ENCODE measurements at regions not wholly inside any gene's neighbourhood (a gene's known extent, or its start where the extent isn't known, plus 50 kb on each side); places are given as distances from the start of the nearest gene placed in this dataset.

DNA sequence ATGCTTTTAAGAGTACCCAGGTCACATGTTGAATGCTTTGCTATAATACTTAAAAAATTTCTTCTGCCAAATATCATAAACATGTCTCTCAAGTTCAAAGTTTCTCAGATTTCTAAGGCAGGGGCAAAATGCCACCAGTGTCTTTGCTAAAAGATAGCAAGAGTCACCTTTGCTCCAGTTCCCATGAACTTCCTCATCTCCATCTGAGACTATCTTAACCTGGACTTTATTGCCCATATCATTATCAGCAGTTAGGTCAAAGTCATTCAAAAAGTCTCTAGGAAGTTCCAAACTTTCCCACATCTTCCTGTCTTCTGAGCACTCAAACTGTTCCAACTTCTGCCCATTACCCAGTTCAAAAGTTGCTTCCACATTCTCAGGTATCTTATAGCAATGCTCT is 307.6 kb upstream of the TNC start:
- DNase-seq: no peak
- no peak overlapping the region for H3K4me2 ChIP-seq (ENCODE audit: low read depth, low read length)
- no peak overlapping the region for H3K27ac ChIP-seq (ENCODE audit: low read length)
- H3K9ac ChIP-seq (ENCODE audit: low read length): no peak overlapping the region
- peaks cover 5% of the 10 kb centered on the region; the same call in 1 of the 2 replicates for H3K4me1 ChIP-seq (ENCODE audit: low read length)
- no peaks in the 10 kb centered on the region for H3K79me2 ChIP-seq (ENCODE audit: low read length)
- H4K20me1 ChIP-seq (ENCODE audit: insufficient read depth, low read length): no peaks in the 10 kb centered on the region
- no peaks in the 10 kb centered on the region for H3K9me3 ChIP-seq (replicated peaks; ENCODE audit: insufficient read depth, low read length)
- TF ChIP-seq, protein P1, sequence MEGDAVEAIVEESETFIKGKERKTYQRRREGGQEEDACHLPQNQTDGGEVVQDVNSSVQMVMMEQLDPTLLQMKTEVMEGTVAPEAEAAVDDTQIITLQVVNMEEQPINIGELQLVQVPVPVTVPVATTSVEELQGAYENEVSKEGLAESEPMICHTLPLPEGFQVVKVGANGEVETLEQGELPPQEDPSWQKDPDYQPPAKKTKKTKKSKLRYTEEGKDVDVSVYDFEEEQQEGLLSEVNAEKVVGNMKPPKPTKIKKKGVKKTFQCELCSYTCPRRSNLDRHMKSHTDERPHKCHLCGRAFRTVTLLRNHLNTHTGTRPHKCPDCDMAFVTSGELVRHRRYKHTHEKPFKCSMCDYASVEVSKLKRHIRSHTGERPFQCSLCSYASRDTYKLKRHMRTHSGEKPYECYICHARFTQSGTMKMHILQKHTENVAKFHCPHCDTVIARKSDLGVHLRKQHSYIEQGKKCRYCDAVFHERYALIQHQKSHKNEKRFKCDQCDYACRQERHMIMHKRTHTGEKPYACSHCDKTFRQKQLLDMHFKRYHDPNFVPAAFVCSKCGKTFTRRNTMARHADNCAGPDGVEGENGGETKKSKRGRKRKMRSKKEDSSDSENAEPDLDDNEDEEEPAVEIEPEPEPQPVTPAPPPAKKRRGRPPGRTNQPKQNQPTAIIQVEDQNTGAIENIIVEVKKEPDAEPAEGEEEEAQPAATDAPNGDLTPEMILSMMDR (IDR thresholded peaks at IDR 0.05; ENCODE audit: low read length): no peak
- no peak for TF ChIP-seq EZH2 (optimal IDR thresholded peaks at IDR 0.05; ENCODE audit: low read depth, low read length)
- no peak for TF ChIP-seq EZH2phosphoT487 (IDR thresholded peaks at IDR 0.05; ENCODE audit: low read length)
- no peaks in the 10 kb centered on the region for H3F3A ChIP-seq (ENCODE audit: insufficient read depth, low read length)
- H3K4me3 ChIP-seq (ENCODE audit: low read length): no peak overlapping the region
- H2AFZ ChIP-seq (ENCODE audit: low read length): no peak overlapping the region
- H3K36me3 ChIP-seq (replicated peaks; ENCODE audit: insufficient read depth, low read length): no peaks in the 10 kb centered on the region
- no peaks in the 10 kb centered on the region for H3K9me2 ChIP-seq (replicated peaks; ENCODE audit: insufficient read depth, low read length)
- no peaks in the 10 kb centered on the region for H3K27me3 ChIP-seq (replicated peaks; ENCODE audit: insufficient read depth, low read length)

GRCh38 chr9:115437418-115437817 is 319.5 kb upstream of the TNC start:
- no peaks in the 10 kb centered on the region for H3F3A ChIP-seq (ENCODE audit: insufficient read depth, low read length)
- no peak overlapping the region for H3K27ac ChIP-seq (ENCODE audit: low read length)
- no peak overlapping the region for H2AFZ ChIP-seq (ENCODE audit: low read length)
- H3K4me1 ChIP-seq (ENCODE audit: low read length): no peaks in the 10 kb centered on the region
- no peak overlapping the region for H3K9ac ChIP-seq (ENCODE audit: low read length)
- no peaks in the 10 kb centered on the region for H4K20me1 ChIP-seq (ENCODE audit: insufficient read depth, low read length)
- H3K4me2 ChIP-seq (ENCODE audit: low read depth, low read length): no peak overlapping the region
- H3K36me3 ChIP-seq (replicated peaks; ENCODE audit: insufficient read depth, low read length): no peaks in the 10 kb centered on the region
- no peaks in the 10 kb centered on the region for H3K79me2 ChIP-seq (ENCODE audit: low read length)
- TF ChIP-seq EZH2phosphoT487 (IDR thresholded peaks at IDR 0.05; ENCODE audit: low read length) (no peak), EZH2 (optimal IDR thresholded peaks at IDR 0.05; ENCODE audit: low read depth, low read length) (no peak)
- TF ChIP-seq, protein P1 (IDR thresholded peaks at IDR 0.05; ENCODE audit: low read length): no peak
- H3K4me3 ChIP-seq (ENCODE audit: low read length): no peak overlapping the region
- H3K9me2 ChIP-seq (replicated peaks; ENCODE audit: insufficient read depth, low read length): no peaks in the 10 kb centered on the region
- no peaks in the 10 kb centered on the region for H3K27me3 ChIP-seq (replicated peaks; ENCODE audit: insufficient read depth, low read length)
- no peak for DNase-seq
- H3K9me3 ChIP-seq (replicated peaks; ENCODE audit: insufficient read depth, low read length): no peaks in the 10 kb centered on the region

GRCh38 chr9:115439641-115440040 is 321.7 kb upstream of the TNC start:
- Histone ChIP-seq H3F3A (ENCODE audit: insufficient read depth, low read length) (no peaks in the 10 kb centered on the region), H3K27ac (ENCODE audit: low read length) (no peak overlapping the region), H3K9me2 (replicated peaks; ENCODE audit: insufficient read depth, low read length) (no peaks in the 10 kb centered on the region), H3K4me1 (ENCODE audit: low read length) (no peaks in the 10 kb centered on the region), H3K4me3 (ENCODE audit: low read length) (no peak overlapping the region), H3K4me2 (ENCODE audit: low read depth, low read length) (no peak overlapping the region), H3K9me3 (replicated peaks; ENCODE audit: insufficient read depth, low read length) (no peaks in the 10 kb centered on the region), H3K36me3 (replicated peaks; ENCODE audit: insufficient read depth, low read length) (no peaks in the 10 kb centered on the region), H3K27me3 (replicated peaks; ENCODE audit: insufficient read depth, low read length) (no peaks in the 10 kb centered on the region), H3K9ac (ENCODE audit: low read length) (no peak overlapping the region), H4K20me1 (ENCODE audit: insufficient read depth, low read length) (no peaks in the 10 kb centered on the region), H2AFZ (ENCODE audit: low read length) (no peak overlapping the region), H3K79me2 (ENCODE audit: low read length) (no peaks in the 10 kb centered on the region)
- TF ChIP-seq, protein P1 (IDR thresholded peaks at IDR 0.05; ENCODE audit: low read length): no peak
- TF ChIP-seq EZH2phosphoT487 (IDR thresholded peaks at IDR 0.05; ENCODE audit: low read length) (no peak), EZH2 (optimal IDR thresholded peaks at IDR 0.05; ENCODE audit: low read depth, low read length) (no peak)
- no peak for DNase-seq
